Loucy (cell line): ENCODE measurements at regions not wholly inside any gene's neighbourhood (a gene's known extent, or its start where the extent isn't known, plus 50 kb on each side); places are given as distances from the start of the nearest gene placed in this dataset.

Source experiments
- H2AFZ ChIP-seq: fragments of 200-600 bp; sonication (generic); 2 replicates; pipeline ENCODE4 v1.6.0; 2016; ENCODE audit warnings: antibody characterized with exemption, mild to moderate bottlenecking, low read length, moderate library complexity
- H3F3A ChIP-seq: fragments of 200-600 bp; 2 replicates; pipeline ENCODE4 v1.6.0; 2016; ENCODE audit warnings: antibody characterized with exemption, low read depth, mild to moderate bottlenecking
- H3K27me3 ChIP-seq: fragments of 200-600 bp; sonication (generic); 2 replicates; pipeline ENCODE4 v1.6.1; 2014; ENCODE audit warnings: low read length, mild to moderate bottlenecking; ENCODE audit not compliant: insufficient read depth, poor library complexity, severe bottlenecking
- H3K36me3 ChIP-seq: fragments of 200-600 bp; sonication (generic); 2 replicates; pipeline ENCODE4 v1.6.1; 2016; ENCODE audit warnings: low read length; ENCODE audit not compliant: insufficient read depth
- H3K4me1 ChIP-seq: fragments of 200-600 bp; sonication (generic); 2 replicates; pipeline ENCODE4 v1.5.1; 2014; ENCODE audit warnings: low read length, mild to moderate bottlenecking; ENCODE audit not compliant: insufficient read depth, poor library complexity, severe bottlenecking
- H3K4me2 ChIP-seq: fragments of 200-600 bp; sonication (generic); 2 replicates; pipeline ENCODE4 v1.6.0; 2014; ENCODE audit warnings: antibody characterized with exemption, low read length, low read depth, mild to moderate bottlenecking; ENCODE audit not compliant: poor library complexity, severe bottlenecking
- H3K4me3 ChIP-seq: fragments of 200-600 bp; sonication (generic); 2 replicates; pipeline ENCODE4 v1.5.1; 2014; ENCODE audit warnings: low read length, mild to moderate bottlenecking, mixed read lengths; ENCODE audit not compliant: poor library complexity, severe bottlenecking
- H3K79me2 ChIP-seq: fragments of 200-600 bp; sonication (generic); 2 replicates; pipeline ENCODE4 v1.6.1; 2014; ENCODE audit warnings: low read length; ENCODE audit not compliant: insufficient read depth
- H3K9ac ChIP-seq: fragments of 200-600 bp; sonication (generic); 2 replicates; pipeline ENCODE4 v1.6.0; 2014; ENCODE audit warnings: mild to moderate bottlenecking, low read depth, low read length, moderate library complexity; ENCODE audit not compliant: poor library complexity, severe bottlenecking
- H3K9me2 ChIP-seq: fragments of 200-600 bp; sonication (generic); replicated peaks from 2 replicates; pipeline ENCODE4 v1.6.1; 2016; ENCODE audit warnings: low read depth, low read length, mixed read lengths
- H3K9me3 ChIP-seq: fragments of 200-600 bp; sonication (generic); 2 replicates; pipeline ENCODE4 v1.6.1; 2014; ENCODE audit warnings: mild to moderate bottlenecking, antibody characterized with exemption, low read length, low read depth; ENCODE audit not compliant: insufficient read depth
- H4K20me1 ChIP-seq: fragments of 200-600 bp; sonication (generic); 2 replicates; pipeline ENCODE4 v1.6.0; 2014; ENCODE audit warnings: antibody characterized with exemption, low read length, mild to moderate bottlenecking; ENCODE audit not compliant: insufficient read depth, poor library complexity, severe bottlenecking
- CTCF ChIP-seq: fragments of 200-600 bp; sonication (generic); conservative IDR thresholded peaks from 2 replicates; pipeline ENCODE4 v1.5.1; 2014; ENCODE audit warnings: mild to moderate bottlenecking, antibody characterized with exemption, low read length
- EZH2phosphoT487 ChIP-seq: fragments of 200-600 bp; IDR thresholded peaks from 2 replicates; pipeline ENCODE4 v1.6.1; 2018; ENCODE audit warnings: antibody characterized with exemption, mild to moderate bottlenecking, moderate library complexity, borderline replicate concordance

- H3K27me3 ChIP-seq: no peaks in the 10 kb centered on the region
- no peaks in the 10 kb centered on the region for H4K20me1 ChIP-seq
- H3K4me2 ChIP-seq: no peak overlapping the region
- H3K9ac ChIP-seq: no peak overlapping the region
- no peak for TF ChIP-seq CTCF
- no peak for TF ChIP-seq EZH2phosphoT487
- no peaks in the 10 kb centered on the region for H3K4me1 ChIP-seq
- H3K79me2 ChIP-seq: no peaks in the 10 kb centered on the region
- no peaks in the 10 kb centered on the region for H3K9me2 ChIP-seq
- peak overlapping the region; percentile 27; the same call in 1 of the 2 replicates for H2AFZ ChIP-seq
- no peaks in the 10 kb centered on the region for H3K36me3 ChIP-seq
- H3F3A ChIP-seq: no peaks in the 10 kb centered on the region
- no peaks in the 10 kb centered on the region for H3K9me3 ChIP-seq
- no peak overlapping the region for H3K4me3 ChIP-seq
Observed at GRCh38 chr9:21670374-21670773, 132.1 kb upstream of the MTAP start.

GRCh38 chr9:21672140-21672539 is 130.3 kb upstream of the MTAP start:
- no peak overlapping the region for H3K4me3 ChIP-seq
- no peak overlapping the region for H3K9ac ChIP-seq
- H4K20me1 ChIP-seq: no peaks in the 10 kb centered on the region
- no peak for TF ChIP-seq EZH2phosphoT487
- TF ChIP-seq CTCF: no peak
- H3K36me3 ChIP-seq: no peaks in the 10 kb centered on the region
- no peaks in the 10 kb centered on the region for H3K4me1 ChIP-seq
- H3K27me3 ChIP-seq: no peaks in the 10 kb centered on the region
- no peaks in the 10 kb centered on the region for H3K79me2 ChIP-seq
- no peaks in the 10 kb centered on the region for H3K9me3 ChIP-seq
- H3F3A ChIP-seq: no peaks in the 10 kb centered on the region
- H3K4me2 ChIP-seq: no peak overlapping the region
- no peaks in the 10 kb centered on the region for H3K9me2 ChIP-seq
- no peak overlapping the region for H2AFZ ChIP-seq

GRCh38 chr9:21672761-21673160 is 129.7 kb upstream of the MTAP start:
- H3K9ac ChIP-seq: no peak overlapping the region
- no peaks in the 10 kb centered on the region for H3K27me3 ChIP-seq
- H3K4me3 ChIP-seq: no peak overlapping the region
- TF ChIP-seq CTCF (no peak), EZH2phosphoT487 (no peak)
- no peaks in the 10 kb centered on the region for H3K9me3 ChIP-seq
- H3K36me3 ChIP-seq: no peaks in the 10 kb centered on the region
- H2AFZ ChIP-seq: no peak overlapping the region
- H3K9me2 ChIP-seq: no peaks in the 10 kb centered on the region
- H3F3A ChIP-seq: no peaks in the 10 kb centered on the region
- H3K79me2 ChIP-seq: no peaks in the 10 kb centered on the region
- no peaks in the 10 kb centered on the region for H3K4me1 ChIP-seq
- no peaks in the 10 kb centered on the region for H4K20me1 ChIP-seq
- no peak overlapping the region for H3K4me2 ChIP-seq
